VCaP (cell line): ENCODE measurements at regions not wholly inside any gene's neighbourhood (a gene's known extent, or its start where the extent isn't known, plus 50 kb on each side); places are given as distances from the start of the nearest gene placed in this dataset.

Experiments used
- H3K27ac ChIP-seq: fragments of 450-650 bp; 2 replicates; pipeline ENCODE4 v1.5.1; 2017
- TF ChIP-seq, protein P1 (sequence below): fragments of 450-650 bp; conservative IDR thresholded peaks from 2 replicates; pipeline ENCODE4 v1.5.1; 2017; ENCODE audit warnings: mild to moderate bottlenecking, moderate library complexity

GRCh38 chr1:221621683-221622082 lies 120.2 kb downstream of the DUSP10 start:
- no peak overlapping the region; the same call in 1 of the 2 replicates for H3K27ac ChIP-seq
- TF ChIP-seq, protein P1, sequence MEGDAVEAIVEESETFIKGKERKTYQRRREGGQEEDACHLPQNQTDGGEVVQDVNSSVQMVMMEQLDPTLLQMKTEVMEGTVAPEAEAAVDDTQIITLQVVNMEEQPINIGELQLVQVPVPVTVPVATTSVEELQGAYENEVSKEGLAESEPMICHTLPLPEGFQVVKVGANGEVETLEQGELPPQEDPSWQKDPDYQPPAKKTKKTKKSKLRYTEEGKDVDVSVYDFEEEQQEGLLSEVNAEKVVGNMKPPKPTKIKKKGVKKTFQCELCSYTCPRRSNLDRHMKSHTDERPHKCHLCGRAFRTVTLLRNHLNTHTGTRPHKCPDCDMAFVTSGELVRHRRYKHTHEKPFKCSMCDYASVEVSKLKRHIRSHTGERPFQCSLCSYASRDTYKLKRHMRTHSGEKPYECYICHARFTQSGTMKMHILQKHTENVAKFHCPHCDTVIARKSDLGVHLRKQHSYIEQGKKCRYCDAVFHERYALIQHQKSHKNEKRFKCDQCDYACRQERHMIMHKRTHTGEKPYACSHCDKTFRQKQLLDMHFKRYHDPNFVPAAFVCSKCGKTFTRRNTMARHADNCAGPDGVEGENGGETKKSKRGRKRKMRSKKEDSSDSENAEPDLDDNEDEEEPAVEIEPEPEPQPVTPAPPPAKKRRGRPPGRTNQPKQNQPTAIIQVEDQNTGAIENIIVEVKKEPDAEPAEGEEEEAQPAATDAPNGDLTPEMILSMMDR, result no peak

DNA sequence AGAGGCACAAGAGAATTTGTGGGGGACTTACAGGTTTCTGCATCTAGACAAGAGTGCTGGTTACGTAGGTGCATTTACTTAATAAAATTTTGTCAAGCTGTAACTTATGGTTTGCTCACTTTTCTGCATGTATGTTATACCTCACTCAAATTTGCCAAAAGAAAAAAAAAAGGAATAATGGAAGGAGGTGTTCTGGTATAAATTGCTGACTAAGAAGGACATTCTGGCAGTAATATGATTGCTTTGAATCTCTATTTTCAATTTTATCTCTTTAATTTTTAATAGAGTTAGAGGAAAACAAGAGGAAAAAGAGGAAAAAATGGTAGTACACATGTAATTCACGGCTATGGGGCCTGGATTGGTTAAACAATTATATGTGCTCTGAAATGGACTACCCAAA lies 119.5 kb downstream of the DUSP10 start:
- TF ChIP-seq, protein P1, result no peak
- no peak overlapping the region for H3K27ac ChIP-seq

- TF ChIP-seq, protein P1, result no peak
Observed at GRCh38 chr1:221625026-221625425, 116.9 kb downstream of the DUSP10 start.

DNA sequence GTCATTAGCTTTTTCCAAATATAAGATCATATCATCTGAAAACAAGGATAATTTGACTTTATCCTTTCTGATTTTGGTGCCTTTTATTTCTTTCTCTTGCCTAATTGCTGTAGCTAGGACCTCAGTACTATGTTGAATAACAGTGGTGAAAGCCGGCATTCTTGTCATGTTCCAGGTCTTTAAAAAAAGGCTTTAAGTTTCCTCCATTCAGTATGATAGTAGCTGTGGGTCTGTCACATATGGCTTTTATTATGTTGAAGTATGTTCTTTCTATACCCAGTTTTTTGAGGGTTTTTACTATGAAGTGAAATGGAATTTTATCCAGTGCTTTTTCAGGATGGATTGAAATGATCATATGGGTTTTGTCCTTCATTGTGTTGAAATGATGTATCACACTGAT lies 115.8 kb downstream of the DUSP10 start:
- no peak overlapping the region for H3K27ac ChIP-seq
- TF ChIP-seq, protein P1, result no peak

More at GRCh38 chr1:221625026-221625425, 116.9 kb downstream of the DUSP10 start:
- H3K27ac ChIP-seq, result no peak overlapping the region

DNA sequence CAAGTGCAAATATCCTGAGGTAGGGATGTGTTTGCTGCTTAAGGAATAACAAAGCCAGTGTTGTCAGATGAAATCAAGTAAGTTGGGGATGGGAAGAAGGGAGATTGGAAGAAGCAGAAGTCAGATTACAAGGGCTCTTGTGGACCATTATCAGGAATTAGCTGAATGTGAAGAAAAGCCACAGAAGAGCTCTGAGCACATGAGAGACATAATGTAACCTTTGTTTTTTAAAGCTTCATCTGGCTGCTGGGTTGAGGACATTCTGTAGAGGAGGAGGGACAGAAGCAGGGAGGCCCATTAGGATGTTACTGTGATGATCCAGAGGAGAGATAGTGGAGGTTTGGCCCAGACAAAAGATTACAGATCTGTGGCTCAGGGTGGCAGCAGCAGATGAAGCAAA lies 111.7 kb downstream of the DUSP10 start:
- no peak overlapping the region for H3K27ac ChIP-seq

DNA sequence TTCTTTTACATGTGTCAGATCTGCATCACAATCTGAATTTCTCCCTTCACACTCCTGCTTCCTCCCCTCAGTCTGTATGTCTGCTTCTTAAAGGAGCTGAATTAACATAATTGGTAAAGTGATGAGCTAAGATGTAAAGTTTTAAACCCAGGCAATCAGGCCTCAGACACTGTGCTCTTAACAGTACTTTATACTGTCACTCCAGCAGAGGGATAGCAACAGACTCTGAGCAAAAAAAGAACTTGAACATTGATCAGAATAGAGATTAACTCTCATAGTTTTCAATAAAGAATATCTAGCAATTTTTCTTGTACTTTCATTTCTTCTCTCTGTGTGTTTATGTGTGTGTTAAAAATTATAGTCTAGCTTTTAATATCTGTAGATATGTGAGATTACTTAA lies 110.3 kb downstream of the DUSP10 start:
- H3K27ac ChIP-seq, result no peak overlapping the region
- TF ChIP-seq, protein P1, result no peak

More for the DNA sequence above, 111.7 kb downstream of the DUSP10 start:
- TF ChIP-seq, protein P1, result no peak

GRCh38 chr1:221632072-221632471 lies 109.8 kb downstream of the DUSP10 start:
- TF ChIP-seq, protein P1, result no peak
- H3K27ac ChIP-seq, result no peak overlapping the region
